Head of caudate nucleus (tissue), 42 donors: ENCODE measurements at regions not wholly inside any gene's neighbourhood (a gene's known extent, or its start where the extent isn't known, plus 50 kb on each side); places are given as distances from the start of the nearest gene placed in this dataset.
"Not testable (repeated sequence)": the region's sequence is repeated elsewhere in the genome, so short reads cannot be mapped to it uniquely, and the experiment has no call there.

Source experiments
- DNase-seq, 42 donors: peaks; one replicate each; pipeline versions ENCODE4 v3.0.0 to v3.0.0-alpha.2; 2020 to 2021; ENCODE audit warnings: mixed read lengths in 7 of 42
- intact Hi-C: fragments of 100-400 bp; cut with DNase I; formaldehyde crosslinking; loops from one replicate; pipeline ENCODE4 v1.15.0; 2022

- intact Hi-C loops = no loop called here
- DNase-seq = peak in 2 of 42 donors; percentile 12 to 13
Measured at GRCh38 chr5:5886812-5887486, 464.5 kb downstream of the ICE1 start.

- intact Hi-C loops = no loop called here
- no peak for DNase-seq
Measured at GRCh38 chr5:5886353-5886752, 463.9 kb downstream of the ICE1 start.

- no peak for DNase-seq
- intact Hi-C loops = no loop called here
Measured at GRCh38 chr5:5885782-5886181, 463.3 kb downstream of the ICE1 start.

GRCh38 chr5:5884593-5884992 is 462.1 kb downstream of the ICE1 start:
- intact Hi-C loops = no loop called here
- DNase-seq = no peak

- intact Hi-C loops = no loop called here
- no peak for DNase-seq
Measured at GRCh38 chr5:5883562-5883961, 461.1 kb downstream of the ICE1 start.

GRCh38 chr5:5883146-5883545 is 460.7 kb downstream of the ICE1 start:
- intact Hi-C loops = no loop called here
- no peak for DNase-seq

GRCh38 chr5:5882706-5883105 is 460.2 kb downstream of the ICE1 start:
- no peak for DNase-seq
- intact Hi-C loops = no loop called here

GRCh38 chr5:5881294-5881693 is 458.8 kb downstream of the ICE1 start:
- DNase-seq = no peak
- intact Hi-C loops = no loop called here

GRCh38 chr5:5880077-5880763 is 457.7 kb downstream of the ICE1 start:
- DNase-seq = no peak
- intact Hi-C loops = no loop called here

- intact Hi-C loops = no loop called here
- no peak for DNase-seq
Measured at GRCh38 chr5:5857396-5857795, 434.9 kb downstream of the ICE1 start.

GRCh38 chr5:5854087-5854486 is 431.6 kb downstream of the ICE1 start:
- DNase-seq = no peak
- intact Hi-C loops = no loop called here

GRCh38 chr5:5838493-5838892 is 416.0 kb downstream of the ICE1 start:
- no peak for DNase-seq
- intact Hi-C loops = no loop called here

GRCh38 chr5:5831622-5832021 is 409.1 kb downstream of the ICE1 start:
- intact Hi-C loops, DNase-seq: not testable (repeated sequence)

GRCh38 chr5:5828619-5829018 is 406.1 kb downstream of the ICE1 start:
- intact Hi-C loops = no loop called here
- DNase-seq = no peak

GRCh38 chr5:5826911-5827310 is 404.4 kb downstream of the ICE1 start:
- intact Hi-C loops = no loop called here
- no peak for DNase-seq

GRCh38 chr5:5822729-5823257 is 400.3 kb downstream of the ICE1 start:
- intact Hi-C loops = no loop called here
- DNase-seq = no peak

- intact Hi-C loops = no loop called here
- DNase-seq = no peak
Measured at GRCh38 chr5:5816960-5817359, 394.5 kb downstream of the ICE1 start.

- intact Hi-C loops = no loop called here
- DNase-seq = no peak
Measured at GRCh38 chr5:5813441-5813840, 391.0 kb downstream of the ICE1 start.

GRCh38 chr5:5810461-5810860 is 388.0 kb downstream of the ICE1 start:
- intact Hi-C loops = no loop called here
- no peak for DNase-seq

- intact Hi-C loops = no loop called here
- no peak for DNase-seq
Measured at GRCh38 chr5:5805916-5806315, 383.4 kb downstream of the ICE1 start.
